RWPE2 (cell line): ENCODE measurements at regions not wholly inside any gene's neighbourhood (a gene's known extent, or its start where the extent isn't known, plus 50 kb on each side); places are given as distances from the start of the nearest gene placed in this dataset.
"Not testable (repeated sequence)": the region's sequence is repeated elsewhere in the genome, so short reads cannot be mapped to it uniquely, and the experiment has no call there.

ENCODE experiments used
- ATAC-seq: fragments of 200-7000 bp; cut with Tn5 transposase; 3 replicates; pipeline ENCODE4 v1.9.1; 2021; ENCODE audit warnings: low read depth
- DNase-seq: peaks from one replicate; pipeline ENCODE4 v3.0.0-alpha.2; 2020; ENCODE audit warnings: low spot score
- H3K27ac ChIP-seq: fragments of 450-650 bp; 2 replicates; pipeline ENCODE4 v1.5.1; 2017; ENCODE audit warnings: mild to moderate bottlenecking; ENCODE audit not compliant: poor library complexity, severe bottlenecking
- H3K27me3 ChIP-seq: fragments of 250-450 bp; sonication (Bioruptor Pico); 2 replicates; pipeline ENCODE4 v1.5.1; 2021; ENCODE audit warnings: mild to moderate bottlenecking, moderate library complexity; ENCODE audit not compliant: insufficient read depth, poor library complexity, severe bottlenecking
- H3K36me3 ChIP-seq: fragments of 250-450 bp; sonication (Bioruptor Pico); 2 replicates; pipeline ENCODE4 v1.5.1; 2020; ENCODE audit warnings: low read depth, mild to moderate bottlenecking, moderate library complexity
- H3K4me1 ChIP-seq: fragments of 250-450 bp; sonication (Bioruptor Pico); 2 replicates; pipeline ENCODE4 v1.5.1; 2021; ENCODE audit warnings: mild to moderate bottlenecking, moderate library complexity; ENCODE audit not compliant: insufficient read depth, poor library complexity, severe bottlenecking
- H3K4me3 ChIP-seq: fragments of 250-450 bp; sonication (Bioruptor Pico); 2 replicates; pipeline ENCODE4 v1.5.1; 2021; ENCODE audit warnings: mild to moderate bottlenecking, moderate library complexity; ENCODE audit not compliant: severe bottlenecking
- H3K9me3 ChIP-seq: fragments of 250-450 bp; sonication (Bioruptor Pico); 2 replicates; pipeline ENCODE4 v1.5.1; 2021; ENCODE audit warnings: mild to moderate bottlenecking, moderate library complexity; ENCODE audit not compliant: severe bottlenecking
- CTCF ChIP-seq: fragments of 450-650 bp; IDR thresholded peaks from one replicate; pipeline ENCODE4 v1.5.1; 2017; ENCODE audit warnings: mild to moderate bottlenecking, moderate library complexity; ENCODE audit not compliant: poor library complexity, severe bottlenecking

- not testable (repeated sequence) for H3K36me3 ChIP-seq, H3K9me3 ChIP-seq, H3K27me3 ChIP-seq, DNase-seq, H3K4me3 ChIP-seq, H3K4me1 ChIP-seq, H3K27ac ChIP-seq
- ATAC-seq, result peak; percentile 69
- peak; percentile 44 for TF ChIP-seq CTCF
These were observed 153.8 kb downstream of the TMEM121 start for GRCh38 chr14:105679959-105680735.

DNA sequence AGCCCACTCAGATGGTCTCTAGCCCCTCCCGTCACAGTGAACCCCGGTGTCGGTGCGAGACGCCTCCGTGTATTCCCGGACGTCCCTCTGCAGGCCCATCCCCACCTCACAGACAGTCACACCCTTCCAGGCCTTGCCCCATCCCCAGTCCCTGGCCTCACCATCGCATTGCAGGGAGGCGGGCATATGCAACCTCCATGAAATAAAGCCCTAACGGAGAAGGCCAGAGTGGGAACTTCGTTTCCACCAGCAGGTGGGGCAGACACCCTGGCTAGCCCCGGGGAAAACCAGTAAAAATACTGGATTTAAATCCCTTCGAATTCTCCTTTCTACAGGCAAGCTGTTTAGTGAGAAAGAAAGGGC lies 154.3 kb downstream of the TMEM121 start:
- not testable (repeated sequence) for H3K27ac ChIP-seq
- ATAC-seq (peak; percentile 52), DNase-seq (peak; percentile 42)

GRCh38 chr14:105681606-105682185 lies 155.3 kb downstream of the TMEM121 start:
- not testable (repeated sequence) for H3K27me3 ChIP-seq, H3K27ac ChIP-seq, H3K4me1 ChIP-seq, ATAC-seq, H3K36me3 ChIP-seq, H3K4me3 ChIP-seq, H3K9me3 ChIP-seq
- peak; percentile 69 for DNase-seq

More for the DNA sequence above, 154.3 kb downstream of the TMEM121 start:
- H3K4me1 ChIP-seq, H3K4me3 ChIP-seq, H3K27me3 ChIP-seq, H3K36me3 ChIP-seq, H3K9me3 ChIP-seq: not testable (repeated sequence)

GRCh38 chr14:105682442-105682841 lies 156.1 kb downstream of the TMEM121 start:
- H3K27ac ChIP-seq, ATAC-seq, H3K4me3 ChIP-seq, DNase-seq, H3K36me3 ChIP-seq, H3K4me1 ChIP-seq, H3K27me3 ChIP-seq, H3K9me3 ChIP-seq: not testable (repeated sequence)

DNA sequence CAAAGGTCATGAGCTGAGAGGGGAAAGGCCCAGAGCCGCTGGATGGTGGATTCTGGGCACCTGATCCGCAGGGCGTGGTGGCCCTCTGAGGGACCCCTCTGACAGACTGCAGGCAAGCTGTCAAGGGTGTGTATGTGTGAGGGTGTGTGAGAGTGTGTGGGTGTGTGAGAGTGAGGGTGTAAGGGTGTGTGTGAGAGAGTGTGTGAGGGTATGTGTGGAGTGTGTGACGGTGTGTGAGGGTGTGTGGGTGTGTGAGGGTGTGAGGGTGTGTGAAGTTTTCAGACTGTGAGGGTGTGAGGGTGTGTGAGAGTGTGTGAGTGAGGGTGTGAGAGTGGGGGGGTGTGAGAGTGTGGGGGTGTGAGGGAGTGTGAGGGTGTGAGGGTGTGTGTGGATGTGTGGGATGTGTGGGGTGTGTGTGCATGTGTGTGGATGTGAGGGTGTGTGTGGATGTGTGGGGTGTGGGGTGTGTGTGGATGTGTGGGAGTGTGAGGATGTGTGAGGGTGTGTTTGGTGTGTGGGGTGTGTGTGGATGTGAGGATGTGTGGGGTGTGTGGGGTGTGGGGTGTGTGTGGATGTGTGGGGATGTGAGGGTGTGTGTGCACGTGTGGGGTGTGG lies 156.7 kb downstream of the TMEM121 start:
- TF ChIP-seq CTCF, result no peak
- no peak overlapping the region for H3K27ac ChIP-seq
- peaks cover 2% of the 10 kb centered on the region for H3K9me3 ChIP-seq
- no peak for ATAC-seq
- no peaks in the 10 kb centered on the region for H3K4me1 ChIP-seq
- peak; percentile 61 for DNase-seq
- no peak overlapping the region for H3K4me3 ChIP-seq
- H3K36me3 ChIP-seq, result no peaks in the 10 kb centered on the region
- H3K27me3 ChIP-seq, result no peaks in the 10 kb centered on the region

- H3K27me3 ChIP-seq, ATAC-seq, H3K27ac ChIP-seq, H3K9me3 ChIP-seq, H3K4me3 ChIP-seq, H3K4me1 ChIP-seq, H3K36me3 ChIP-seq: not testable (repeated sequence)
- peak; percentile 44 for DNase-seq
These were observed 157.7 kb downstream of the TMEM121 start for GRCh38 chr14:105684056-105684455.

- not testable (repeated sequence) for H3K4me3 ChIP-seq, H3K27ac ChIP-seq
These were observed 158.2 kb downstream of the TMEM121 start for GRCh38 chr14:105684597-105684996.

More at GRCh38 chr14:105684597-105684996, 158.2 kb downstream of the TMEM121 start:
- H3K4me1 ChIP-seq, H3K27me3 ChIP-seq, H3K9me3 ChIP-seq, ATAC-seq, H3K36me3 ChIP-seq: not testable (repeated sequence)
- DNase-seq, result peak; percentile 17
